Mammary epithelial cell (primary cell): ENCODE measurements at regions not wholly inside any gene's neighbourhood (a gene's known extent, or its start where the extent isn't known, plus 50 kb on each side); places are given as distances from the start of the nearest gene placed in this dataset.

Experiments
- EZH2 ChIP-seq: IDR thresholded peaks from 2 replicates; pipeline ENCODE4 v1.6.1; 2012; ENCODE audit warnings: low read length, inconsistent platforms, borderline replicate concordance
- TF ChIP-seq, protein P1 (sequence below), 2 donors: IDR thresholded peaks in 1 of 2; conservative IDR thresholded peaks in 1 of 2; 2 replicates each; pipeline ENCODE4 v1.5.1; 2011 to 2012; ENCODE audit warnings: inconsistent platforms in 2 of 2, low read length in 2 of 2, mild to moderate bottlenecking in 2 of 2, control low read depth in 1 of 2, low read depth in 1 of 2; ENCODE audit not compliant: insufficient read depth in 1 of 2; ENCODE audit errors: extremely low read depth in 1 of 2

DNA sequence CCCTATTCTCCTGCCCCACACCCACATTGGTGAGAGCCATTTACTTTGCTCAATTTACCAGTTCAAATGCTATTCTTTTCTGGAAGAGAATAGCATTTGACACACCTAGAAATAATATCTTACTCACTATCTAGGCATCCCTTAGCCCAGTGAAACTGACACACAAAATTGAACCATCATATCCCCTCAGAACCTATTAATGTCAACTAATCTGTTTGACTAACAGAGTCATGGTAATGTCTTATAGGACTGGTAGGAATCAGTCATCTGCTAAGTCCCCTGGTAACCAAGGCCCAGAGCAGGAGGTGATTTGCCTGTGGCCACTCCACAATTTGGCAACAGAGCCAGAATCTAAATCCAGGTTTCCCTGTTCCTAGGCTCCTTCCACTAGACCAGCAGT, 63.3 kb downstream of the PPP1R3C start:
- TF ChIP-seq, protein P1, sequence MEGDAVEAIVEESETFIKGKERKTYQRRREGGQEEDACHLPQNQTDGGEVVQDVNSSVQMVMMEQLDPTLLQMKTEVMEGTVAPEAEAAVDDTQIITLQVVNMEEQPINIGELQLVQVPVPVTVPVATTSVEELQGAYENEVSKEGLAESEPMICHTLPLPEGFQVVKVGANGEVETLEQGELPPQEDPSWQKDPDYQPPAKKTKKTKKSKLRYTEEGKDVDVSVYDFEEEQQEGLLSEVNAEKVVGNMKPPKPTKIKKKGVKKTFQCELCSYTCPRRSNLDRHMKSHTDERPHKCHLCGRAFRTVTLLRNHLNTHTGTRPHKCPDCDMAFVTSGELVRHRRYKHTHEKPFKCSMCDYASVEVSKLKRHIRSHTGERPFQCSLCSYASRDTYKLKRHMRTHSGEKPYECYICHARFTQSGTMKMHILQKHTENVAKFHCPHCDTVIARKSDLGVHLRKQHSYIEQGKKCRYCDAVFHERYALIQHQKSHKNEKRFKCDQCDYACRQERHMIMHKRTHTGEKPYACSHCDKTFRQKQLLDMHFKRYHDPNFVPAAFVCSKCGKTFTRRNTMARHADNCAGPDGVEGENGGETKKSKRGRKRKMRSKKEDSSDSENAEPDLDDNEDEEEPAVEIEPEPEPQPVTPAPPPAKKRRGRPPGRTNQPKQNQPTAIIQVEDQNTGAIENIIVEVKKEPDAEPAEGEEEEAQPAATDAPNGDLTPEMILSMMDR (conservative IDR thresholded peaks at IDR 0.05 in 1 of 2, IDR thresholded peaks at IDR 0.05 in 1 of 2; ENCODE audit: extremely low read depth in 1 of 2, insufficient read depth in 1 of 2, low read depth in 1 of 2, low read length in 2 of 2), result no peak
- TF ChIP-seq EZH2, result no peak
